H1 (cell line): ENCODE measurements at regions not wholly inside any gene's neighbourhood (a gene's known extent, or its start where the extent isn't known, plus 50 kb on each side); places are given as distances from the start of the nearest gene placed in this dataset.

ENCODE experiments used
- CTCF ChIA-PET: fragments of 300-600 bp; sonication (Branson Sonifier 250); formaldehyde crosslinking; loops from one replicate; lab custom pipeline; 2021; ENCODE audit not compliant: partially characterized antibody; lab: Charles Lee
- POLR2A ChIA-PET: fragments of 300-600 bp; sonication (Branson Sonifier 250); formaldehyde crosslinking; loops from one replicate; lab custom pipeline; 2021; ENCODE audit warnings: inconsistent platforms; ENCODE audit not compliant: partially characterized antibody; lab: Charles Lee
- DNase-seq, 2 experiments: peaks; one replicate each; pipeline versions ENCODE4 v3.0.0 to v3.0.0-alpha.2; 2010 to 2022; ENCODE audit warnings: low spot score in 2 of 2, low read depth in 1 of 2, mixed read lengths in 1 of 2
- FAIRE-seq: peaks from 2 replicates; lab custom pipeline; 2011; peaks lifted over from hg19 to GRCh38; lab: Jason Lieb, UNC
- H2AFZ ChIP-seq: 2 replicates; pipeline ENCODE4 v1.8.1; 2012; ENCODE audit warnings: low read length, inconsistent platforms
- H2AK5ac ChIP-seq: 2 replicates; pipeline ENCODE4 v1.6.1; 2013; ENCODE audit warnings: low read depth, low read length
- H2BK120ac ChIP-seq: replicated peaks from 2 replicates; pipeline ENCODE3; 2013; ENCODE audit warnings: low read depth, low read length, inconsistent platforms
- H2BK12ac ChIP-seq: 2 replicates; pipeline ENCODE4 v1.6.1; 2013; ENCODE audit warnings: low read depth, low read length
- H2BK15ac ChIP-seq: 2 replicates; pipeline ENCODE4 v1.6.1; 2013; ENCODE audit warnings: low read length
- H2BK20ac ChIP-seq: 2 replicates; pipeline ENCODE4 v1.6.1; 2013; ENCODE audit warnings: low read length
- H2BK5ac ChIP-seq: 2 replicates; pipeline ENCODE4 v1.6.1; 2013; ENCODE audit warnings: low read depth, low read length
- H3K14ac ChIP-seq: 2 replicates; pipeline ENCODE4 v1.6.1; 2013; ENCODE audit warnings: inconsistent platforms; ENCODE audit not compliant: insufficient read length
- H3K18ac ChIP-seq: 2 replicates; pipeline ENCODE4 v1.6.1; 2013; ENCODE audit warnings: low read length; ENCODE audit errors: extremely low read depth
- H3K23ac ChIP-seq: 2 replicates; pipeline ENCODE4 v1.6.1; 2013; ENCODE audit warnings: inconsistent platforms; ENCODE audit not compliant: insufficient read length
- H3K23me2 ChIP-seq: 2 replicates; pipeline ENCODE4 v1.6.1; 2013; ENCODE audit warnings: low read depth, low read length
- H3K27ac ChIP-seq: 2 replicates; pipeline ENCODE4 v1.6.1; 2011; ENCODE audit warnings: low read depth, low read length, inconsistent platforms
- H3K27me3 ChIP-seq, 4 experiments: replicated peaks in 1 of 4; 1 replicate in 1 of 4; 2 replicates in 3 of 4; pipeline versions ENCODE4 v1.6.1 to v1.8.1; 2011 to 2013; ENCODE audit warnings: low read length in 3 of 4, mild to moderate bottlenecking in 3 of 4, inconsistent platforms in 2 of 4, mixed read lengths in 2 of 4, moderate library complexity in 1 of 4; ENCODE audit not compliant: control insufficient read depth in 3 of 4, insufficient read depth in 3 of 4; ENCODE audit errors: extremely low read depth in 1 of 4
- H3K36me3 ChIP-seq, 4 experiments: 2 replicates each; pipeline versions ENCODE4 v1.6.1 to v1.8.1; 2011 to 2013; ENCODE audit warnings: mild to moderate bottlenecking in 4 of 4, low read length in 3 of 4, moderate library complexity in 2 of 4, control low read depth in 1 of 4, inconsistent platforms in 1 of 4; ENCODE audit not compliant: insufficient read depth in 4 of 4, control insufficient read depth in 2 of 4
- H3K4ac ChIP-seq: replicated peaks from 2 replicates; pipeline ENCODE3; 2013; ENCODE audit warnings: low read length, low read depth, mixed read lengths, inconsistent platforms; ENCODE audit not compliant: insufficient read length
- H3K4me1 ChIP-seq, 4 experiments: replicated peaks in 1 of 4; 1 replicate in 1 of 4; 2 replicates in 3 of 4; pipeline versions ENCODE4 v1.6.1 to v1.8.1; 2011 to 2013; ENCODE audit warnings: low read length in 3 of 4, inconsistent platforms in 2 of 4, mixed read lengths in 1 of 4; ENCODE audit not compliant: insufficient read depth in 4 of 4, control insufficient read depth in 3 of 4
- H3K4me2 ChIP-seq, 2 experiments: 2 replicates each; pipeline versions ENCODE4 v1.6.1 to v1.8.1; 2011 to 2013; ENCODE audit warnings: low read depth in 2 of 2, low read length in 2 of 2, control low read depth in 1 of 2, inconsistent platforms in 1 of 2, mild to moderate bottlenecking in 1 of 2; ENCODE audit not compliant: insufficient read depth in 1 of 2
- H3K4me3 ChIP-seq, 4 experiments: fragments of 200-600, 300-600 bp in 1 of 4; sonication (generic), shearing (Covaris generic), sonication (Bioruptor Twin) in 1 of 4; 2 replicates each; pipeline versions ENCODE4 v1.5.1 to v1.8.1; 2011 to 2016; ENCODE audit warnings: low read length in 4 of 4, low read depth in 3 of 4, control low read depth in 2 of 4, inconsistent platforms in 2 of 4, mild to moderate bottlenecking in 2 of 4, mixed read lengths in 1 of 4, moderate library complexity in 1 of 4; ENCODE audit not compliant: insufficient read depth in 2 of 4; ENCODE audit errors: extremely low read depth in 1 of 4
- H3K56ac ChIP-seq: replicated peaks from 2 replicates; pipeline ENCODE3; 2013; ENCODE audit warnings: low read depth, mild to moderate bottlenecking, mixed read lengths, low read length, inconsistent platforms; ENCODE audit not compliant: insufficient read length
- H3K79me1 ChIP-seq: 2 replicates; pipeline ENCODE4 v1.6.1; 2013; ENCODE audit warnings: low read depth, low read length, control low read depth
- H3K79me2 ChIP-seq, 2 experiments: 2 replicates each; pipeline versions ENCODE4 v1.6.1 to v1.8.1; 2012 to 2013; ENCODE audit warnings: low read length in 2 of 2, mild to moderate bottlenecking in 2 of 2, inconsistent platforms in 1 of 2; ENCODE audit not compliant: insufficient read depth in 2 of 2, control insufficient read depth in 1 of 2
- H3K9ac ChIP-seq, 4 experiments: replicated peaks in 1 of 4; 1 replicate in 1 of 4; 2 replicates in 3 of 4; pipeline versions ENCODE4 v1.6.1 to v1.8.1; 2011 to 2013; ENCODE audit warnings: low read depth in 3 of 4, low read length in 3 of 4, control low read depth in 2 of 4, mild to moderate bottlenecking in 2 of 4, moderate library complexity in 2 of 4, inconsistent platforms in 1 of 4; ENCODE audit errors: extremely low read depth in 1 of 4
- H3K9me3 ChIP-seq, 2 experiments: 2 replicates each; pipeline versions ENCODE4 v1.6.1 to v1.8.1; 2012 to 2013; ENCODE audit warnings: mild to moderate bottlenecking in 2 of 2, moderate library complexity in 2 of 2, control low read depth in 1 of 2, inconsistent platforms in 1 of 2, low read depth in 1 of 2, low read length in 1 of 2, mixed read lengths in 1 of 2; ENCODE audit not compliant: insufficient read depth in 2 of 2
- H4K20me1 ChIP-seq, 2 experiments: replicated peaks in 1 of 2; 2 replicates each; pipeline versions ENCODE3 to v1.8.1; 2011 to 2013; ENCODE audit warnings: inconsistent platforms in 2 of 2, low read length in 2 of 2, mild to moderate bottlenecking in 1 of 2; ENCODE audit not compliant: insufficient read depth in 2 of 2, control insufficient read depth in 1 of 2
- H4K5ac ChIP-seq: 2 replicates; pipeline ENCODE4 v1.6.1; 2013; ENCODE audit warnings: low read length, low read depth, mixed read lengths, inconsistent platforms; ENCODE audit not compliant: insufficient read length
- H4K8ac ChIP-seq: 2 replicates; pipeline ENCODE4 v1.8.0; 2013; ENCODE audit warnings: mild to moderate bottlenecking, moderate library complexity, low read length, inconsistent platforms; ENCODE audit not compliant: insufficient read depth; ENCODE audit errors: extremely low read depth
- H4K91ac ChIP-seq: replicated peaks from 2 replicates; pipeline ENCODE3; 2013; ENCODE audit warnings: low read length, mixed read lengths, inconsistent platforms; ENCODE audit not compliant: insufficient read length
- BCL11A ChIP-seq, 2 experiments: IDR thresholded peaks; one replicate each; pipeline ENCODE4 v1.6.1; 2011; ENCODE audit warnings: low read depth in 2 of 2, low read length in 2 of 2, mild to moderate bottlenecking in 2 of 2
- CBX8 ChIP-seq: fragments of 300-800, 300-1000 bp; sonication (generic); IDR thresholded peaks from 2 replicates; pipeline ENCODE4 v1.7.1; 2016; ENCODE audit warnings: low read depth, low read length, borderline replicate concordance
- CHD1 ChIP-seq: IDR thresholded peaks from 2 replicates; pipeline ENCODE4 v1.6.1; 2012; ENCODE audit warnings: low read depth, low read length, improper control_type of control experiment
- EZH2 ChIP-seq: fragments of 200-600 bp; sonication (generic); IDR thresholded peaks from 2 replicates; pipeline ENCODE4 v1.7.1; 2012; ENCODE audit warnings: low read depth, mild to moderate bottlenecking, moderate library complexity, low read length, inconsistent platforms; ENCODE audit not compliant: severe bottlenecking
- KDM1A ChIP-seq: fragments of 200-600, 300-600 bp; sonication (generic); IDR thresholded peaks from 2 replicates; pipeline ENCODE4 v1.7.1; 2016; ENCODE audit warnings: mild to moderate bottlenecking, low read length, borderline replicate concordance
- POLR2AphosphoS5 ChIP-seq: IDR thresholded peaks from 2 replicates; pipeline ENCODE4 v1.6.1; 2011; ENCODE audit warnings: low read depth, low read length
- SP2 ChIP-seq: IDR thresholded peaks from 2 replicates; pipeline ENCODE4 v1.6.1; 2012; ENCODE audit warnings: mild to moderate bottlenecking, low read length, inconsistent platforms
- WGBS, 2 experiments: shearing (Covaris generic) in 1 of 2; methylation state at CpG; one replicate each; pipeline versions ENCODE4 v1.1.6 to v1.1.7; 2013 to 2015; ENCODE audit warnings: low lambda C conversion rate in 2 of 2, mixed read lengths in 2 of 2, inconsistent platforms in 1 of 2, low coverage in 1 of 2, missing lambda C conversion rate in 1 of 2; ENCODE audit not compliant: insufficient replicate concordance in 2 of 2, insufficient coverage in 1 of 2, insufficient read length in 1 of 2; ENCODE audit errors: extremely low coverage in 1 of 2, missing lambda C conversion rate in 1 of 2; 5-methylcytosine and 5-hydroxymethylcytosine counted together

DNA sequence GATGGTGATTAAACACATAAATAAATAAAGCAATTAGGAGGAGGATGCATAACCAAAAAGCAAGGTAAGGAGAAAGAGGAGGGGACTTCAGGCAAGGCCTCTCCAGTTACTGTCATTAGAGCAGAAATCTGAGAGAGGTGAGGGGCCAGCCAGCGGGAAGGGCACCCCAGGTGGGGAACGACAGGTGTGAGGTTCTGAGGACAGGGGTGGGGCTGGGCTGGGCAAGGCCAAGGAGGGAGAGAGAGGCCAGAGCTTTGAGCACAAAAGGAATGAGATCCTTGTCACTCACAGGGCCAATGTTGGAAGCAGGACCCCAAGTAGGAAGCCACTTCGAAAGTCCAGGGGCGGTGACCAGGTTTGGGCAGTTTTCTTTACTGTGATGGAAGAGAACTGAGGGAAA, 182.2 kb upstream of the RAB4A start:
- Histone ChIP-seq H4K5ac (no peak overlapping the region), H4K91ac (no peak overlapping the region), H3K4me1 (peaks cover 18 to 35% (median 26%) of the 10 kb centered on the region in 4 experiments), H4K8ac (no peak overlapping the region), H3K14ac (no peak overlapping the region), H3K27ac (no peak overlapping the region), H3K9ac (no peak overlapping the region), H3K18ac (no peak overlapping the region; the same call in 1 of the 2 replicates), H3K36me3 (no peaks in the 10 kb centered on the region), H3K79me2 (no peaks in the 10 kb centered on the region), H3K23me2 (peaks cover under 1% of the 10 kb centered on the region; the same call in 1 of the 2 replicates), H3K56ac (no peak overlapping the region), H3K4ac (no peak overlapping the region), H3K9me3 (no peaks in the 10 kb centered on the region), H2AK5ac (no peak overlapping the region), H2BK120ac (no peak overlapping the region), H3K4me2 (no peak overlapping the region; a peak in 1 of 4 replicates), H3K4me3 (no peak overlapping the region), H3K79me1 (no peaks in the 10 kb centered on the region), H3K27me3 (no peaks in the 10 kb centered on the region), H2BK15ac (0 out of 2 replicates have a peak overlapping the region, but pooled peaks have one; percentile 66), H3K23ac (no peak overlapping the region), H2BK20ac (no peak overlapping the region), H2BK5ac (no peak overlapping the region), H2BK12ac (peak overlapping the region; percentile 90; the same call in 1 of the 2 replicates), H4K20me1 (no peaks in the 10 kb centered on the region), H2AFZ (no peak overlapping the region)
- TF ChIP-seq KDM1A (no peak), POLR2AphosphoS5 (no peak), BCL11A (IDR thresholded peaks at IDR 0.05; ENCODE audit: low read depth in 2 of 2, low read length in 2 of 2) (no peak), SP2 (no peak), CBX8 (no peak), CHD1 (no peak), EZH2 (no peak)
- DNase-seq (no peak), FAIRE-seq (no peak)
- POLR2A ChIA-PET: no interaction called here
- CTCF ChIA-PET: no interaction called here
- WGBS, 2 experiments: 67% methylated on average over 4 of the region's 4 CpGs; no CpG with 5 or more reads in 1 of the 2 experiments
